Amniotic epithelial cell (primary cell): ENCODE measurements at regions not wholly inside any gene's neighbourhood (a gene's known extent, or its start where the extent isn't known, plus 50 kb on each side); places are given as distances from the start of the nearest gene placed in this dataset.

ENCODE experiments used
- DNase-seq: peaks from one replicate; pipeline ENCODE4 v3.0.0-alpha.2; 2010; ENCODE audit warnings: low read depth

GRCh38 chr11:107221748-107222285 is 203.5 kb upstream of the GUCY1A2 start:
- DNase-seq, result no peak

- DNase-seq, result no peak
Observed at GRCh38 chr11:107218123-107219013, 200.1 kb upstream of the GUCY1A2 start.

- DNase-seq, result no peak
Observed at GRCh38 chr11:107217444-107217843, 199.2 kb upstream of the GUCY1A2 start.

GRCh38 chr11:107215010-107215409 is 196.7 kb upstream of the GUCY1A2 start:
- no peak for DNase-seq

GRCh38 chr11:107203656-107204055 is 185.4 kb upstream of the GUCY1A2 start:
- peak; percentile 3 for DNase-seq

- peak; percentile 10 for DNase-seq
Observed at GRCh38 chr11:107202241-107202640, 184.0 kb upstream of the GUCY1A2 start.

- peak; percentile 7 for DNase-seq
Observed at GRCh38 chr11:107198490-107199007, 180.3 kb upstream of the GUCY1A2 start.

- DNase-seq, result no peak
Observed at GRCh38 chr11:107197932-107198331, 179.7 kb upstream of the GUCY1A2 start.

GRCh38 chr11:107196732-107197131 is 178.5 kb upstream of the GUCY1A2 start:
- no peak for DNase-seq

- no peak for DNase-seq
Observed at GRCh38 chr11:107184986-107185385, 166.7 kb upstream of the GUCY1A2 start.

- DNase-seq, result no peak
Observed at GRCh38 chr11:107183953-107184352, 165.7 kb upstream of the GUCY1A2 start.

GRCh38 chr11:107182978-107183377 is 164.7 kb upstream of the GUCY1A2 start:
- no peak for DNase-seq

GRCh38 chr11:107180236-107180635 is 162.0 kb upstream of the GUCY1A2 start:
- no peak for DNase-seq

- DNase-seq, result no peak
Observed at GRCh38 chr11:107179829-107180228, 161.6 kb upstream of the GUCY1A2 start.

- no peak for DNase-seq
Observed at GRCh38 chr11:107177106-107177477, 158.8 kb upstream of the GUCY1A2 start.

GRCh38 chr11:107176148-107177105 is 158.2 kb upstream of the GUCY1A2 start:
- DNase-seq, result no peak

- no peak for DNase-seq
Observed at GRCh38 chr11:107174856-107175255, 156.6 kb upstream of the GUCY1A2 start.

GRCh38 chr11:107172996-107173395 is 154.7 kb upstream of the GUCY1A2 start:
- DNase-seq, result no peak

- peak; percentile 19 for DNase-seq
Observed at GRCh38 chr11:107157809-107158187, 139.5 kb upstream of the GUCY1A2 start.

GRCh38 chr11:107157146-107157808 is 139.0 kb upstream of the GUCY1A2 start:
- DNase-seq, result no peak

- no peak for DNase-seq
Observed at GRCh38 chr11:107151579-107151978, 133.3 kb upstream of the GUCY1A2 start.

GRCh38 chr11:107151158-107151557 is 132.9 kb upstream of the GUCY1A2 start:
- no peak for DNase-seq
